ENCODE measurements at regions not wholly inside any gene's neighbourhood (a gene's known extent, or its start where the extent isn't known, plus 50 kb on each side); places are given as distances from the start of the nearest gene placed in this dataset.
A peak's percentile ranks its signal among the peaks of the same experiment; 100 is the strongest.

GRCh38 chr6:84442208-84442607 lies 214.8 kb upstream of the CEP162 start:
- no peak for TF ChIP-seq CTCF (IDR thresholded peaks at IDR 0.05; ENCODE audit: borderline replicate concordance, insufficient read depth, low read depth, low read length)
- no peak overlapping the region for H3K4me3 ChIP-seq (ENCODE audit: low read depth, low read length)

GRCh38 chr6:84441456-84441855 lies 214.0 kb upstream of the CEP162 start:
- no peak overlapping the region for H3K4me3 ChIP-seq (ENCODE audit: low read depth, low read length)
- TF ChIP-seq CTCF (IDR thresholded peaks at IDR 0.05; ENCODE audit: borderline replicate concordance, insufficient read depth, low read depth, low read length), result no peak

GRCh38 chr6:84434550-84434949 lies 207.1 kb upstream of the CEP162 start:
- no peak for TF ChIP-seq CTCF (IDR thresholded peaks at IDR 0.05; ENCODE audit: borderline replicate concordance, insufficient read depth, low read depth, low read length)
- H3K4me3 ChIP-seq (ENCODE audit: low read depth, low read length), result no peak overlapping the region

GRCh38 chr6:84432619-84433018 lies 205.2 kb upstream of the CEP162 start:
- no peak for TF ChIP-seq CTCF (IDR thresholded peaks at IDR 0.05; ENCODE audit: borderline replicate concordance, insufficient read depth, low read depth, low read length)

GRCh38 chr6:84428300-84428907 lies 201.0 kb upstream of the CEP162 start:
- TF ChIP-seq CTCF (IDR thresholded peaks at IDR 0.05; ENCODE audit: borderline replicate concordance, insufficient read depth, low read depth, low read length), result peak; percentile 64; the same call in 1 of the 2 replicates
- H3K4me3 ChIP-seq (ENCODE audit: low read depth, low read length), result no peak overlapping the region

More at GRCh38 chr6:84432619-84433018, 205.2 kb upstream of the CEP162 start:
- H3K4me3 ChIP-seq (ENCODE audit: low read depth, low read length), result no peak overlapping the region

GRCh38 chr6:84425971-84426705 lies 198.7 kb upstream of the CEP162 start:
- no peak overlapping the region for H3K4me3 ChIP-seq (ENCODE audit: low read depth, low read length)
- TF ChIP-seq CTCF (IDR thresholded peaks at IDR 0.05; ENCODE audit: borderline replicate concordance, insufficient read depth, low read depth, low read length), result no peak

GRCh38 chr6:84424956-84425355 lies 197.5 kb upstream of the CEP162 start:
- H3K4me3 ChIP-seq (ENCODE audit: low read depth, low read length), result no peak overlapping the region

More at GRCh38 chr6:84424956-84425355, 197.5 kb upstream of the CEP162 start:
- no peak for TF ChIP-seq CTCF (IDR thresholded peaks at IDR 0.05; ENCODE audit: borderline replicate concordance, insufficient read depth, low read depth, low read length)
